HCT116 (cell line): ENCODE measurements at regions not wholly inside any gene's neighbourhood (a gene's known extent, or its start where the extent isn't known, plus 50 kb on each side); places are given as distances from the start of the nearest gene placed in this dataset.

Source experiments
- ATAC-seq: fragments of 200-7000 bp; cut with Tn5 transposase; 2 replicates; pipeline ENCODE4 v1.9.1; 2020; ENCODE audit warnings: mild to moderate bottlenecking, moderate library complexity
- BruUV-seq: library from RNA; stranded (reverse); fragments of 400-500 nt; replicated peaks from 2 replicates; lab custom pipeline; 2021; lab: Mats Ljungman, UMichigan
- CTCF ChIA-PET: fragments of 300-600 bp; sonication (Branson Sonifier 250); formaldehyde crosslinking; loops from one replicate; lab custom pipeline; 2021; ENCODE audit warnings: antibody characterized with exemption; lab: Charles Lee
- POLR2A ChIA-PET: fragments of 300-600, 350-600 bp; sonication (Branson Sonifier 250); formaldehyde crosslinking; loops from one replicate; lab custom pipeline; 2021; ENCODE audit warnings: antibody characterized with exemption; lab: Charles Lee
- RAD21 ChIA-PET, 2 experiments: fragments of 300-600 bp; sonication (Branson Sonifier 250); formaldehyde crosslinking; loops; one replicate each; lab custom pipeline; 2023; ENCODE audit warnings: low total read pairs in 2 of 2; ENCODE audit not compliant: uncharacterized antibody in 2 of 2, unreplicated experiment in 2 of 2, low non-redundant PET in 1 of 2; lab: Charles Lee
- DNase-seq: peaks from one replicate; pipeline ENCODE4 v3.0.0-alpha.2; 2010; ENCODE audit warnings: low read depth, low spot score
- H2AFZ ChIP-seq: fragments of 200-600 bp; shearing (Covaris generic), sonication (generic); 2 replicates; pipeline ENCODE4 v1.6.1; 2017; ENCODE audit warnings: low read depth, mixed run types, mixed read lengths, antibody characterized with exemption, low read length; ENCODE audit not compliant: poor library complexity, severe bottlenecking
- H3K27ac ChIP-seq: 2 replicates; pipeline ENCODE4 v1.5.1; 2012; ENCODE audit warnings: low read depth, low read length
- H3K27me3 ChIP-seq: fragments of 200-600 bp; sonication (generic); 2 replicates; pipeline ENCODE4 v1.6.1; 2016; ENCODE audit warnings: mixed run types, low read length, mixed read lengths; ENCODE audit not compliant: insufficient read depth
- H3K36me3 ChIP-seq, 2 experiments: fragments of 200-500 bp in 1 of 2; fragments of 200-600 bp in 1 of 2; sonication (Bioruptor generic) in 1 of 2; sonication (generic) in 1 of 2; 2 replicates each; pipeline versions ENCODE4 v1.5.1 to v1.6.1; 2014 to 2016; ENCODE audit warnings: low read length in 2 of 2, inconsistent platforms in 1 of 2, mixed read lengths in 1 of 2, mixed run types in 1 of 2; ENCODE audit not compliant: insufficient read depth in 2 of 2, control insufficient read depth in 1 of 2
- H3K4me1 ChIP-seq, 2 experiments: fragments of 200-600 bp in 1 of 2; sonication (generic) in 1 of 2; 2 replicates each; pipeline versions ENCODE4 v1.5.1 to v1.6.1; 2012 to 2017; ENCODE audit warnings: low read length in 2 of 2, inconsistent platforms in 1 of 2, mild to moderate bottlenecking in 1 of 2, mixed read lengths in 1 of 2, mixed run types in 1 of 2, moderate library complexity in 1 of 2; ENCODE audit not compliant: insufficient read depth in 2 of 2, control insufficient read depth in 1 of 2
- H3K4me2 ChIP-seq: fragments of 200-600 bp; sonication (generic); 2 replicates; pipeline ENCODE4 v1.6.1; 2017; ENCODE audit warnings: mixed run types, low read length, mixed read lengths
- H3K4me3 ChIP-seq, 2 experiments: fragments of 200-600 bp in 1 of 2; sonication (generic) in 1 of 2; replicated peaks in 1 of 2; 2 replicates each; pipeline ENCODE4 v1.5.1; 2011 to 2016; ENCODE audit warnings: low read length in 2 of 2, control low read depth in 1 of 2, low read depth in 1 of 2, mild to moderate bottlenecking in 1 of 2, mixed read lengths in 1 of 2, mixed run types in 1 of 2
- H3K79me2 ChIP-seq: fragments of 200-600 bp; sonication (generic); 2 replicates; pipeline ENCODE4 v1.6.1; 2017; ENCODE audit warnings: mild to moderate bottlenecking, mixed run types, low read length, moderate library complexity, mixed read lengths; ENCODE audit not compliant: insufficient read depth
- H3K9ac ChIP-seq: fragments of 200-600 bp; sonication (generic); 2 replicates; pipeline ENCODE4 v1.6.1; 2016; ENCODE audit warnings: low read length, mixed read lengths
- H3K9me2 ChIP-seq: fragments of 200-600 bp; sonication (generic), shearing (Covaris generic); 2 replicates; pipeline ENCODE4 v1.6.1; 2017; ENCODE audit warnings: mixed run types, mild to moderate bottlenecking, moderate library complexity; ENCODE audit not compliant: insufficient read depth
- H3K9me3 ChIP-seq, 2 experiments: fragments of 200-500 bp in 1 of 2; fragments of 200-600 bp in 1 of 2; sonication (Bioruptor generic) in 1 of 2; sonication (generic) in 1 of 2; 2 replicates each; pipeline ENCODE4 v1.6.1; 2014 to 2017; ENCODE audit warnings: low read length in 2 of 2, mixed read lengths in 2 of 2, inconsistent platforms in 1 of 2, low read depth in 1 of 2, mild to moderate bottlenecking in 1 of 2, mixed run types in 1 of 2, moderate library complexity in 1 of 2; ENCODE audit not compliant: control insufficient read depth in 1 of 2, insufficient read depth in 1 of 2
- H4K20me1 ChIP-seq: fragments of 200-600 bp; sonication (generic), shearing (Covaris generic); 2 replicates; pipeline ENCODE4 v1.6.1; 2017; ENCODE audit warnings: mixed run types, mild to moderate bottlenecking, moderate library complexity; ENCODE audit not compliant: insufficient read depth
- ATF3 ChIP-seq: IDR thresholded peaks from 2 replicates; pipeline ENCODE4 v1.6.1; 2012
- CBX3 ChIP-seq: IDR thresholded peaks from 2 replicates; pipeline ENCODE4 v1.6.1; 2012; ENCODE audit warnings: low read depth
- CTCF ChIP-seq, 3 experiments: fragments of 200-600 bp in 1 of 3; sonication (generic) in 1 of 3; IDR thresholded peaks in 2 of 3; conservative IDR thresholded peaks in 1 of 3; 2 replicates each; pipeline ENCODE4 v1.5.1; 2012 to 2017; ENCODE audit warnings: low read depth in 2 of 3, low read length in 2 of 3, antibody characterized with exemption in 1 of 3, borderline replicate concordance in 1 of 3, control low read depth in 1 of 3, mild to moderate bottlenecking in 1 of 3, mixed read lengths in 1 of 3, mixed run types in 1 of 3, moderate library complexity in 1 of 3; ENCODE audit not compliant: insufficient read depth in 1 of 3
- EGR1 ChIP-seq: IDR thresholded peaks from 2 replicates; pipeline ENCODE4 v1.6.1; 2012; ENCODE audit warnings: low read depth
- EZH2 ChIP-seq: fragments of 200-600 bp; sonication (generic); IDR thresholded peaks from 2 replicates; pipeline ENCODE4 v1.6.1; 2017; ENCODE audit warnings: antibody characterized with exemption, mixed run types
- EZH2phosphoT487 ChIP-seq: fragments of 200-600 bp; IDR thresholded peaks from 2 replicates; pipeline ENCODE4 v1.6.1; 2018; ENCODE audit warnings: antibody characterized with exemption, borderline replicate concordance
- FOSL1 ChIP-seq: IDR thresholded peaks from 2 replicates; pipeline ENCODE4 v1.6.1; 2012; ENCODE audit warnings: low read depth
- JUND ChIP-seq: IDR thresholded peaks from 2 replicates; pipeline ENCODE4 v1.6.1; 2012
- POLR2A ChIP-seq: IDR thresholded peaks from 2 replicates; pipeline ENCODE4 v1.7.0; 2011; ENCODE audit warnings: borderline replicate concordance; ENCODE audit not compliant: insufficient read depth, insufficient read length; ENCODE audit errors: extremely low read depth
- RAD21 ChIP-seq: IDR thresholded peaks from 2 replicates; pipeline ENCODE4 v1.6.1; 2012; ENCODE audit warnings: low read depth, mild to moderate bottlenecking
- SP1 ChIP-seq: IDR thresholded peaks from 2 replicates; pipeline ENCODE4 v1.6.1; 2012; ENCODE audit warnings: low read depth
- SRF ChIP-seq: IDR thresholded peaks from 2 replicates; pipeline ENCODE4 v1.6.1; 2012; ENCODE audit warnings: low read depth
- TCF7L2 ChIP-seq: IDR thresholded peaks from 2 replicates; pipeline ENCODE4 v1.7.0; 2011; ENCODE audit warnings: borderline replicate concordance, inconsistent platforms; ENCODE audit not compliant: insufficient read depth, insufficient read length; ENCODE audit errors: extremely low read depth
- YY1 ChIP-seq: IDR thresholded peaks from 2 replicates; pipeline ENCODE4 v1.6.1; 2011; ENCODE audit warnings: low read length, low read depth, moderate library complexity, mild to moderate bottlenecking; ENCODE audit not compliant: insufficient replicate concordance; ENCODE audit errors: extremely low read depth
- ZBTB33 ChIP-seq: IDR thresholded peaks from 2 replicates; pipeline ENCODE4 v1.6.1; 2011; ENCODE audit warnings: mild to moderate bottlenecking, low read length, moderate library complexity; ENCODE audit not compliant: insufficient replicate concordance; ENCODE audit errors: extremely low read depth
- ZFX ChIP-seq: fragments of 450-650 bp; IDR thresholded peaks from 2 replicates; pipeline ENCODE4 v1.6.1; 2017
- ZNF274 ChIP-seq: fragments of 200-500 bp; sonication (Bioruptor generic); IDR thresholded peaks from 2 replicates; pipeline ENCODE4 v1.6.1; 2014; ENCODE audit warnings: mild to moderate bottlenecking, low read depth, low read length, inconsistent platforms
- intact Hi-C: fragments of 100-400 bp; cut with micrococcal nuclease; formaldehyde crosslinking; loops from 2 replicates; pipeline ENCODE4 v1.10.0; 2022
- TF ChIP-seq, protein P1 (sequence below): IDR thresholded peaks from 2 replicates; pipeline ENCODE4 v1.6.1; 2012
- TF ChIP-seq, protein P2 (sequence below): IDR thresholded peaks from 2 replicates; pipeline ENCODE4 v1.6.1; 2012; ENCODE audit warnings: low read depth

- Histone ChIP-seq H3K9me3 (no peaks in the 10 kb centered on the region), H3K79me2 (no peaks in the 10 kb centered on the region), H3K9me2 (no peaks in the 10 kb centered on the region), H3K4me2 (no peak overlapping the region), H4K20me1 (no peaks in the 10 kb centered on the region), H3K4me3 (no peak overlapping the region), H3K9ac (no peak overlapping the region), H3K4me1 (no peaks in the 10 kb centered on the region), H3K27me3 (no peaks in the 10 kb centered on the region), H3K27ac (no peak overlapping the region), H3K36me3 (no peaks in the 10 kb centered on the region), H2AFZ (no peak overlapping the region)
- intact Hi-C loops: no loop called here
- DNase-seq (no peak), ATAC-seq (no peak)
- POLR2A ChIA-PET: no interaction called here
- RAD21 ChIA-PET: no interaction called here
- BruUV-seq: no TSS peak
- TF ChIP-seq ZBTB33: no peak
- TF ChIP-seq, protein P1, sequence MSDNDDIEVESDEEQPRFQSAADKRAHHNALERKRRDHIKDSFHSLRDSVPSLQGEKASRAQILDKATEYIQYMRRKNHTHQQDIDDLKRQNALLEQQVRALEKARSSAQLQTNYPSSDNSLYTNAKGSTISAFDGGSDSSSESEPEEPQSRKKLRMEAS: no peak
- TF ChIP-seq SP1: no peak
- no peak for TF ChIP-seq CTCF (IDR thresholded peaks at IDR 0.05 in 2 of 3, conservative IDR thresholded peaks at IDR 0.05 in 1 of 3; ENCODE audit: borderline replicate concordance in 1 of 3, insufficient read depth in 1 of 3, low read depth in 2 of 3, low read length in 2 of 3)
- no peak for TF ChIP-seq EGR1
- TF ChIP-seq FOSL1: no peak
- TF ChIP-seq EZH2phosphoT487: no peak
- TF ChIP-seq, protein P2, sequence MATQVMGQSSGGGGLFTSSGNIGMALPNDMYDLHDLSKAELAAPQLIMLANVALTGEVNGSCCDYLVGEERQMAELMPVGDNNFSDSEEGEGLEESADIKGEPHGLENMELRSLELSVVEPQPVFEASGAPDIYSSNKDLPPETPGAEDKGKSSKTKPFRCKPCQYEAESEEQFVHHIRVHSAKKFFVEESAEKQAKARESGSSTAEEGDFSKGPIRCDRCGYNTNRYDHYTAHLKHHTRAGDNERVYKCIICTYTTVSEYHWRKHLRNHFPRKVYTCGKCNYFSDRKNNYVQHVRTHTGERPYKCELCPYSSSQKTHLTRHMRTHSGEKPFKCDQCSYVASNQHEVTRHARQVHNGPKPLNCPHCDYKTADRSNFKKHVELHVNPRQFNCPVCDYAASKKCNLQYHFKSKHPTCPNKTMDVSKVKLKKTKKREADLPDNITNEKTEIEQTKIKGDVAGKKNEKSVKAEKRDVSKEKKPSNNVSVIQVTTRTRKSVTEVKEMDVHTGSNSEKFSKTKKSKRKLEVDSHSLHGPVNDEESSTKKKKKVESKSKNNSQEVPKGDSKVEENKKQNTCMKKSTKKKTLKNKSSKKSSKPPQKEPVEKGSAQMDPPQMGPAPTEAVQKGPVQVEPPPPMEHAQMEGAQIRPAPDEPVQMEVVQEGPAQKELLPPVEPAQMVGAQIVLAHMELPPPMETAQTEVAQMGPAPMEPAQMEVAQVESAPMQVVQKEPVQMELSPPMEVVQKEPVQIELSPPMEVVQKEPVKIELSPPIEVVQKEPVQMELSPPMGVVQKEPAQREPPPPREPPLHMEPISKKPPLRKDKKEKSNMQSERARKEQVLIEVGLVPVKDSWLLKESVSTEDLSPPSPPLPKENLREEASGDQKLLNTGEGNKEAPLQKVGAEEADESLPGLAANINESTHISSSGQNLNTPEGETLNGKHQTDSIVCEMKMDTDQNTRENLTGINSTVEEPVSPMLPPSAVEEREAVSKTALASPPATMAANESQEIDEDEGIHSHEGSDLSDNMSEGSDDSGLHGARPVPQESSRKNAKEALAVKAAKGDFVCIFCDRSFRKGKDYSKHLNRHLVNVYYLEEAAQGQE: no peak
- TF ChIP-seq ZNF274: no peak
- TF ChIP-seq CBX3: no peak
- no peak for TF ChIP-seq ATF3
- TF ChIP-seq EZH2: no peak
- no peak for TF ChIP-seq POLR2A
- no peak for TF ChIP-seq ZFX
- TF ChIP-seq YY1: no peak
- TF ChIP-seq TCF7L2: no peak
- no peak for TF ChIP-seq JUND
- no peak for TF ChIP-seq SRF
- no peak for TF ChIP-seq RAD21
- CTCF ChIA-PET: no interaction called here
Measured at GRCh38 chr18:24771300-24771699, 310.9 kb downstream of the HRH4 start.
